CD14-positive monocyte (primary cell): ENCODE measurements at regions not wholly inside any gene's neighbourhood (a gene's known extent, or its start where the extent isn't known, plus 50 kb on each side); places are given as distances from the start of the nearest gene placed in this dataset.

Experiments used
- DNase-seq, 3 donors: peaks; one replicate each; pipeline ENCODE4 v3.0.0-alpha.2; 2011 to 2022
- H2AFZ ChIP-seq: 2 replicates; pipeline ENCODE4 v1.6.0; 2012; ENCODE audit warnings: mild to moderate bottlenecking, low read depth, low read length, inconsistent platforms; ENCODE audit not compliant: insufficient read depth, poor library complexity, severe bottlenecking
- H3K27ac ChIP-seq, 2 donors: 1 replicate in 1 of 2; 2 replicates in 1 of 2; pipeline ENCODE4 v1.5.1; 2012 to 2013; ENCODE audit warnings: low read length in 2 of 2, control low read depth in 1 of 2, inconsistent platforms in 1 of 2, low read depth in 1 of 2, mild to moderate bottlenecking in 1 of 2
- H3K27me3 ChIP-seq, 2 donors: one replicate each; pipeline versions ENCODE4 v1.6.0 to v1.6.1; 2011 to 2013; ENCODE audit warnings: low read length in 2 of 2; ENCODE audit not compliant: control insufficient read depth in 2 of 2, insufficient read depth in 2 of 2
- H3K36me3 ChIP-seq, 2 donors: replicated peaks in 1 of 2; 1 replicate in 1 of 2; 2 replicates in 1 of 2; pipeline versions ENCODE4 v1.5.1 to v1.6.1; 2012 to 2013; ENCODE audit warnings: low read length in 2 of 2, control low read depth in 1 of 2, inconsistent platforms in 1 of 2, mild to moderate bottlenecking in 1 of 2; ENCODE audit not compliant: insufficient read depth in 2 of 2, control insufficient read depth in 1 of 2
- H3K4me1 ChIP-seq, 2 donors: 1 replicate in 1 of 2; 2 replicates in 1 of 2; pipeline versions ENCODE4 v1.5.1 to v1.6.1; 2012 to 2013; ENCODE audit warnings: low read length in 2 of 2, control low read depth in 1 of 2, inconsistent platforms in 1 of 2, mild to moderate bottlenecking in 1 of 2, moderate library complexity in 1 of 2; ENCODE audit not compliant: insufficient read depth in 2 of 2, control insufficient read depth in 1 of 2
- H3K4me2 ChIP-seq: replicated peaks from 2 replicates; pipeline ENCODE3; 2012; ENCODE audit warnings: low read length, moderate library complexity, mild to moderate bottlenecking; ENCODE audit not compliant: poor library complexity, severe bottlenecking; ENCODE audit errors: extremely low read depth
- H3K4me3 ChIP-seq, 3 experiments: fragments of 200-600 bp in 1 of 3; sonication (generic) in 1 of 3; replicated peaks in 1 of 3; 1 replicate in 2 of 3; 2 replicates in 1 of 3; pipeline ENCODE4 v1.5.1; 2011 to 2013; ENCODE audit warnings: low read length in 3 of 3, mild to moderate bottlenecking in 3 of 3, control low read depth in 2 of 3, low read depth in 2 of 3, inconsistent platforms in 1 of 3, moderate library complexity in 1 of 3
- H3K79me2 ChIP-seq: 2 replicates; pipeline ENCODE4 v1.6.0; 2012; ENCODE audit warnings: mild to moderate bottlenecking, control low read depth, inconsistent platforms, low read length, moderate library complexity; ENCODE audit not compliant: insufficient read depth
- H3K9ac ChIP-seq: 2 replicates; pipeline ENCODE4 v1.6.0; 2017; ENCODE audit warnings: low read length, mild to moderate bottlenecking; ENCODE audit not compliant: insufficient read depth, poor library complexity, severe bottlenecking
- H3K9me3 ChIP-seq, 2 donors: replicated peaks in 1 of 2; 1 replicate in 1 of 2; 2 replicates in 1 of 2; pipeline versions ENCODE4 v1.5.1 to v1.6.1; 2012 to 2013; ENCODE audit warnings: low read length in 2 of 2, control low read depth in 1 of 2; ENCODE audit not compliant: control insufficient read depth in 1 of 2, insufficient read depth in 1 of 2
- H4K20me1 ChIP-seq: 2 replicates; pipeline ENCODE4 v1.6.0; 2012; ENCODE audit warnings: mild to moderate bottlenecking, low read length, control low read depth, moderate library complexity; ENCODE audit not compliant: insufficient read depth
- H3K27ac Mint-ChIP-seq, 7 donors: one replicate each; pipeline ENCODE4 v1.8.0; 2020; ENCODE audit warnings: mild to moderate bottlenecking in 7 of 7, mixed read lengths in 7 of 7, moderate library complexity in 6 of 7, inconsistent platforms in 2 of 7
- H3K27me3 Mint-ChIP-seq, 3 donors: one replicate each; pipeline ENCODE4 v1.8.0; 2021 to 2022; ENCODE audit warnings: low read depth in 3 of 3, mild to moderate bottlenecking in 3 of 3, mixed read lengths in 3 of 3, moderate library complexity in 3 of 3, inconsistent platforms in 1 of 3
- H3K36me3 Mint-ChIP-seq, 2 donors: one replicate each; pipeline ENCODE4 v1.8.0; 2020; ENCODE audit warnings: mixed read lengths in 2 of 2, inconsistent platforms in 1 of 2, mild to moderate bottlenecking in 1 of 2
- H3K4me1 Mint-ChIP-seq: one replicate; pipeline ENCODE4 v1.8.0; 2020; ENCODE audit warnings: mild to moderate bottlenecking, mixed read lengths
- H3K4me3 Mint-ChIP-seq, 2 donors: one replicate each; pipeline ENCODE4 v1.8.0; 2020; ENCODE audit warnings: mild to moderate bottlenecking in 2 of 2, mixed read lengths in 2 of 2, moderate library complexity in 1 of 2
- H3K9me3 Mint-ChIP-seq, 7 donors: one replicate each; pipeline ENCODE4 v1.8.0; 2020 to 2022; ENCODE audit warnings: mixed read lengths in 7 of 7, mild to moderate bottlenecking in 6 of 7, moderate library complexity in 6 of 7, inconsistent platforms in 2 of 7
- CTCF ChIP-seq: fragments of 200-600 bp; IDR thresholded peaks from one replicate; pipeline ENCODE4 v1.8.0; 2022; ENCODE audit warnings: antibody characterized with exemption, mild to moderate bottlenecking
- WGBS: methylation state at CpG from one replicate; pipeline ENCODE4 v1.1.5; 2013; ENCODE audit warnings: missing lambda C conversion rate; ENCODE audit not compliant: insufficient coverage; 5-methylcytosine and 5-hydroxymethylcytosine counted together
- intact Hi-C, 2 donors: fragments of 100-400 bp; cut with micrococcal nuclease; formaldehyde crosslinking; loops; one replicate each; pipeline versions ENCODE4 v1.15.0 to v1.15.1; 2023

- H3K9me3 Mint-ChIP-seq: peaks cover 0 to 10% (median 0%) of the 10 kb centered on the region in 7 donors
- no peak for TF ChIP-seq CTCF
Observed at GRCh38 chrX:10095698-10096432, 60.9 kb upstream of the CLCN4 start.

GRCh38 chrX:10098270-10098713, 58.5 kb upstream of the CLCN4 start:
- Mint-ChIP-seq H3K27ac (peak overlapping the region; percentile 77 to 94 (median 88)), H3K36me3 (peaks cover 29 to 32% of the 10 kb centered on the region in 2 donors), H3K9me3 (peaks cover 0 to 10% (median 0%) of the 10 kb centered on the region in 7 donors), H3K27me3 (peaks cover 0 to 10% (median 0%) of the 10 kb centered on the region in 3 donors), H3K4me1 (peaks cover 35% of the 10 kb centered on the region), H3K4me3 (peak overlapping the region; percentile 81 to 92)
- peak overlapping the region; percentile 72 for H3K4me2 ChIP-seq
- no peaks in the 10 kb centered on the region for H3K9me3 ChIP-seq
- H3K4me1 ChIP-seq: peaks cover 10 to 12% of the 10 kb centered on the region in 2 donors
- intact Hi-C loops: no loop called here
- WGBS: no CpG with 5 or more reads among the region's 10 CpGs
- peaks cover 0 to 12% of the 10 kb centered on the region in 2 donors for H3K36me3 ChIP-seq
- DNase-seq: no peak
- peak overlapping the region; percentile 6 to 87 for H3K27ac ChIP-seq
- peak overlapping the region; percentile 47 to 80 (median 75) for H3K4me3 ChIP-seq
- H4K20me1 ChIP-seq: no peaks in the 10 kb centered on the region
- H2AFZ ChIP-seq: peak overlapping the region; percentile 57
- no peak for TF ChIP-seq CTCF
- no peaks in the 10 kb centered on the region for H3K27me3 ChIP-seq
- no peaks in the 10 kb centered on the region for H3K79me2 ChIP-seq
- H3K9ac ChIP-seq: peak overlapping the region; percentile 49

More at GRCh38 chrX:10095698-10096432, 60.9 kb upstream of the CLCN4 start:
- H3K27ac Mint-ChIP-seq: peak overlapping the region in 1 of 7 donors; percentile 72
- DNase-seq: no peak
- intact Hi-C loops: no loop called here
- no peak overlapping the region for H3K4me2 ChIP-seq
- H2AFZ ChIP-seq: no peak overlapping the region
- H3K9ac ChIP-seq: no peak overlapping the region
- peaks cover 22% of the 10 kb centered on the region for H3K4me1 Mint-ChIP-seq
- no peaks in the 10 kb centered on the region for H3K9me3 ChIP-seq
- H3K4me3 ChIP-seq: no peak overlapping the region
- no peak overlapping the region for H3K27ac ChIP-seq
- H3K27me3 Mint-ChIP-seq: peaks cover 0 to 10% (median 0%) of the 10 kb centered on the region in 3 donors
- no peaks in the 10 kb centered on the region for H3K27me3 ChIP-seq
- 100% methylated on average over 2 of the region's 5 CpGs for WGBS
- no peak overlapping the region for H3K4me3 Mint-ChIP-seq
- peaks cover 6 to 12% of the 10 kb centered on the region in 2 donors for H3K4me1 ChIP-seq
- no peaks in the 10 kb centered on the region for H4K20me1 ChIP-seq
- H3K36me3 ChIP-seq: peaks cover 4 to 29% of the 10 kb centered on the region in 2 donors
- H3K79me2 ChIP-seq: no peaks in the 10 kb centered on the region
- H3K36me3 Mint-ChIP-seq: peaks cover 33 to 50% of the 10 kb centered on the region in 2 donors
